ENCODE measurements at regions not wholly inside any gene's neighbourhood (a gene's known extent, or its start where the extent isn't known, plus 50 kb on each side); places are given as distances from the start of the nearest gene placed in this dataset.

DNA sequence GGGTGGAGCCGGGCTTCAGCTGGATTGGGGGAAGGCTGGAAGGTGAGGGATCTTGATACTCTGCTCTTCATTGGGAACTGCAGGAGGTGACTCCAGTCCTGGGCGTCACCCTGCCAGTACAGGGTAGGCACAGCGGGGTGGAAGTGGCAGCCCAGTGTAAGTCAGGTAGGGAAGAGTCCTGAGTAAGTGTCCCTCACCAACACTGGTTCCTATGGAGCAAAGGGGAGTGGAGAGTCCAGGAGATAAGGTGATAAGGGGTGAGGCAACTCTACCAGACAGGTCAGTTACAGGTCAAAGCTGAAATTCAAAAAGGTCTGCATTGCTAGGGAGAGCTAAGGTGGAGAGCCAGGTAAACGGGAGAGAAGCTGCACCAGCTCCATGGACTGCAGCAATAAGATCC lies 145.6 kb upstream of the NFE2L3 start:
- intact Hi-C loops (cut with DNase I), result no loop called here
- DNase-seq, result no peak

DNA sequence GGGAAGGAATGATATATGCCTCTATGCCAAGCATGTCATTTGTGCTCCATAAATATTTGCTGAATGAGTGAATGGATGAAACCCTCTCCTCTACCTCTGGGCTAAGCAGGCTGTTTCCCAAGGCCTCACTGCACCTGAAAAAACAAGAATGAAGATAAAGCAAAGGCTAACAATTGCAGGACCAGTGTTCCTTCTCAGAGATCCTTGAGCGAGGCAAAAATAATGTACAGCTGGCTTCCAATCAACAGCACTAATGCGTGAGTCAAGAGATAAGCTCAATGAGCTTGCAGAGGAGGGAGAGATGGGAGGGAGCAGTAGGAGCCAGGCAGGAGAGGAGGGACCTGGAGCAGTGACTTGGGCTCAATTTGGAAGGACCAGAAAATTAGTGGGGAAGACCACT lies 144.5 kb upstream of the NFE2L3 start:
- no peak for DNase-seq
- intact Hi-C loops (cut with DNase I), result no loop called here

DNA sequence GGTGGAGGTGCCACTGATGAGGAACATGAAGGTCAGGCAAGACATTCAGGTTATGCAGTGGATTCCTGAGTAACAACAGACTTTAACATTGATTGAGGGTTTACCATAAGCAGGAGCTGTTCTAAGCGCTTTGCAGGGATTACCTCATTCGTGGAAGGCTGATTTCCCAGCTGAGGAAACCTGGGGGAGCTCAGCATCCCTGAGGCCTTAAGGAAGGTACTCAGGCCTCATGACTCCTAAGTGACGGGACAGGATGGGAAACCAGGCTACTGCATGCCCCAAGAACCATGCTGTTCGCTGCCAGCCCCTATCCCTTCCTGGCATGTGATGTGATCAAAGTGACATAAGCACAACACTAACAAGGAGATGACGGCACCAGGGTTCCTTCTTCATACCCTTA lies 143.6 kb upstream of the NFE2L3 start:
- DNase-seq, result no peak
- intact Hi-C loops (cut with DNase I), result no loop called here

DNA sequence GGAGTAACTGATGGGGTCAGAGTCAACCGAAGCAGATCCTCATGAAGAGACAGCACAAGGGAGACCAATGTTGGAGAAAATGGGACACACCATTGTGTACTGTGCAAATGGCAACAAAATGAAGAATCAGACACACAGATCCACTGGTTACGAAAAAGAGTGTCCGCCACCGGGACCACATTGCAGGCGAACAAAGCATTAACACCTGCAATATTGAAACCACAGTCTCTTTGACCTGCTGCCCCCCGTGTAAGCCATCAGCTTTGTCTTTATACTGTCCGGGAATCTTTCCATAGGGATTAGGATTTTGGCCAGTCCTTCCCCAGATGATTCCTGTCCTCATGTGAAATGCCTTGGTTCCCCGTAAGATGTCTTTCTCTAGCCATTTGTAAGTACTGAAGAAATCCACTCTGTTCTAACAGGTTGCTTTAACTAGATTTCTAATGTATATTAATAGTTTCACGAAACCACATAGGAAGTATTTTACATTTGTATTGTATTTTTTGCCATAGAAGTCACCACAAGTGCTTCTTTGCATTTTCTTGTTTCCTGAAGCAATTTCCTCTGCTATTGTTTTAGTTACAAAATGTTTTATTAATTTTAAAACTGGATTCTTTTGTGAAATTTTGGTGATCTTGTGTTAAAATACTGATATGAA lies 140.8 kb upstream of the NFE2L3 start:
- intact Hi-C loops (cut with DNase I), result no loop called here
- no peak for DNase-seq

DNA sequence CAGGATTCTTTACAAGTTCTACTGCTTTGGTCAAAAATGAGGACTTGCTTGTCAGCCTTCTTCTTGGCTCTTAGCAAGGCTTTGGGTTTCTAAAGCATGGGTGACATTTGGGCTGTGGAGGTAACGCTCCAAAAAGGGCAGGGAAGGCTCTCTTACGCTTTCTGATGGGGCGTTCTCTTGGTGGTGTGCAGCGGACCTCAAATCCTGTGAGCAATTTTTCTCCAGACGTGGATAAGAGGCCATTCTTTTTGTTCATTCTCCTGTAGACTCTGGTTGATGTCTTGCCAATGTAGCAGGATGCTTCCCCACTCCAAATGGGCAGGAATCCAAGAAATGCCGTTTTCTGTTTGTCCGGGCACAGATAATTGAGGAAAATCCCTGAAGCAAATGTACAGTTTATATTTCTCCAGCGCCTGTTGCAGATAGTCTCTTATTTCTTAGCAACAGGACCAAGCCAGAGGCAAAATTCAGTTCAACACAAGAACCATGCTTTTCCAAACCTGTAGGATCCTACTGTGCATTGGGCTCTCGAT lies 138.4 kb upstream of the NFE2L3 start:
- intact Hi-C loops (cut with DNase I), result no loop called here
- DNase-seq, result no peak

DNA sequence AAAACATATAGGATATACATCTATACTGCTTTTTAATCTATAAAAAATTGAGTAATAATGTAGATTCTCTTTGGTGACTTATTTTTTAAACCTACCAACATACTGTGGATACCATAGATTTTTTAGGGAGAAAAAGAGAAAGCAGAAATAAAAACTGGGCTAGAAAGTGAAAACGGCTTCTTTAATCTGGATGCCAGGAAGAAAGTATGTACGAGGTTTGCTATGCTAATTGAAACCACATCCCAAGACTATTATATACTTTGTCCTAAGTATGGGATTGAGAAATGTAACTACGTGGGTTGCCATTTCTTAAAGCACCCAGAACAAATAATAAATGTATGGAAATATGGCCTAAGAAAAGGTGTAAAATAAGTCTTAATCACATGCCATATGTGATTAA lies 129.0 kb upstream of the NFE2L3 start:
- intact Hi-C loops (cut with DNase I), result no loop called here
- DNase-seq, result no peak

DNA sequence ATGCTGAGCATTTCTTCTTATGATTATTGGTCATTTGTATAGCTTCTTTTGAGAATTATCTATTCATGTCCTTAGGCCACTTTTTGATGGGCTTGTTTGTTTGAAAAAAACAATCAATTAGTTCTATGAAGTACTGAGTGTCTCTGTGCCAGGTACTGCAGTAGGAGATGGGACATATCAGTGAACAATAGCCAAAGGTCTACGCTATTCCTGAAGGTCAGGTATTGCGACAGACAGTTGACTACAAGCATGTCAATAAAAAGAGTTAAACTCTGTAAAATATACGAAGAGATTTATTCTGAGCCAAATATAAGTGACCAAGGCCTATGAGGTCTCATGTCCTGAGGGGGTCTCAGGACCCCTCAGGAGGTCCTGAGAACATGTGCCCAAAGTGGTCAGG lies 122.1 kb upstream of the NFE2L3 start:
- DNase-seq, result no peak
- intact Hi-C loops (cut with DNase I), result no loop called here

DNA sequence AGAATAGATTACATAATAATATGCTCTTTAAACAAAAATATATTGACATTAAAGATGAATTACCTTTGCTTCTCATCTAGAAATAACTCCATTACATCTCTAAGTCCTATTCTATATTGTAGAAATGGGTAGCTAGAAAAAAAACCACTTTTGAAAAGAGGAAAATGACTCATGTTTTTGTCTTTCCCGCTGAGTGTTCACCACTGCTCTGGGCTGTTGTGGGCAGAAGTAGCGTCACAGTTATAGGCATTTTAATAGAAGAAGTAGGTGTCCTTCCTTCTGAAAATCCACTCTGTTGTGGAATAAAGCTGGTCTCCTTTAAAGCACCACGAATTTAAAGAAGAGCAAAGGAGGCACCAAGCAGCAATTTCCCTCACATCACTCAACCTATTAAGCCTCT lies 117.6 kb upstream of the NFE2L3 start:
- intact Hi-C loops (cut with DNase I), result no loop called here
- peak in 4 of 42 donors; percentile 12 to 43 (median 24) for DNase-seq

DNA sequence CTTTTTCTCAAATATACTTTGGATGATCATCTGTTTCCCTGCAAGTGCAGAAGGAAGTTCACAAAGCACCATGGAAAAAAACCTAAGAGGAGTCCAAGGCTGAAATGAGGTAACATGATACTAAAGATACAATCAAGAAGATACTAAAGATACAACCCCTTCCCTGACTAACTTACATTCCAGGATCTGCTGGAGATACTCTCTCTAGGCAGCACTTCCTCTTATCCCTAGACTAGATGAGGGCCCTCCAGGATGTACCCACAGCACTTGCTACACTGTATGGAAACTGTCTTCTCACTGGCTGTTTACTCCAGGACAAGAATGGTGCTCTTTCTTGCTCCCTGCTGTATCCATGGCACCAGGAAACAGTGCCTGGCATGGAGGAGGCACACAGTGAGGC lies 116.4 kb upstream of the NFE2L3 start:
- no peak for DNase-seq
- intact Hi-C loops (cut with DNase I), result no loop called here

DNA sequence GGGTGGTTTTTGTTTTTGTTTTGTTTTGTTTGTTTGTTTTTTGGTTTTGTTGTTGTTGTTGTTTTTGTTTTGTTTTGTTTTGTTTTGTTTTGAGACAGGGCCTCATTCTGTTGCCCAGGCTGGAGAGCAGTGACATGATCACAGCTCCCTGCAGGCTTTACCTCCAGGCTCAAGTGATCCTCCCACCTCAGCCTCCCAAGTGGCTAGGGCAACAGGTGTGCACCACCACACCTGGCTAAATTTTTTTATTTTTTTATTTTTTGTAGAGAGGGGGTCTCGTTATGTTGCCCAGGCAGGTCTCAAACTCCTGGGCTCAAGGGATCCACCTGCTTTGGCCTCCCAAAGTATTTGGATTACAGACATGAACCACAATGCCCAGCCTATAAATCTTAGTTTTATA lies 115.9 kb upstream of the NFE2L3 start:
- no peak for DNase-seq
- intact Hi-C loops (cut with DNase I), result no loop called here

DNA sequence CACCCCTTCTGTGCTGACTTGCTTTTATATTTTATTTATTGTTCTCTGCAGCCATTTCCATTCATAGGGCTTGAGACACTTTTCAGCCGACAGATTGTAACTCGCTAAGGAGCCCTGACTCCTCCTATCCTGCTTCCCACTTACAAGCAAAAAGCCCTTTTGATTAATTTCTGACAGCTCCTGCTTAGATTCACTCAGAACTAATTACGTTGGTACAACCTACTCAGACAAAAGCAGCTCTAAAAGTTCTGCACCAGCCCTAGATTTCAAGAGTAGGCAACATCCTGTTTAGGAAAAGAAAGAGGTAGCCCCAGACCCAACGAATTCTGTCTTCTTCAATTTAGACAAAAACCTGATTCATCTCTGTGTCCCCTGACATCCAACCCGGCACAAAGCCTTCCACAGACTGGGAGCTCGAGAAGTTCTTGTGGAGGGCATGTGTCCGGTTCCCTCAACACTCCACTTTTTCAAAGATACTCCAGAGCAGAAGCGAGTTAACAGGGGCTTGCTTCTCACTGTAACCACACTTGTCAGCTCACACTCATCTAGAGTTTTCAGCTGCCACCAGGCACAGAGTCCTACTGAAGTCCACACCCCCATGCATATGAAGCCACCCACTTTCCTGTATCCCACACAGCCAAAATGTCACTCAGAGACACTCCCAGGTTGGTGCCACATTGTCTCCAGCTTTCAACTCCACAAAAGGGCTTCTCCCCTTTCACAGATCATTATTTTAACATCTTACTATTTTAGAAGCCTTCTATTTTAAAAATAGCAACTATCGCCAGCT lies 113.6 kb upstream of the NFE2L3 start:
- intact Hi-C loops (cut with DNase I), result no loop called here
- DNase-seq, result peak in 32 of 42 donors; percentile 3 to 81 (median 45)

DNA sequence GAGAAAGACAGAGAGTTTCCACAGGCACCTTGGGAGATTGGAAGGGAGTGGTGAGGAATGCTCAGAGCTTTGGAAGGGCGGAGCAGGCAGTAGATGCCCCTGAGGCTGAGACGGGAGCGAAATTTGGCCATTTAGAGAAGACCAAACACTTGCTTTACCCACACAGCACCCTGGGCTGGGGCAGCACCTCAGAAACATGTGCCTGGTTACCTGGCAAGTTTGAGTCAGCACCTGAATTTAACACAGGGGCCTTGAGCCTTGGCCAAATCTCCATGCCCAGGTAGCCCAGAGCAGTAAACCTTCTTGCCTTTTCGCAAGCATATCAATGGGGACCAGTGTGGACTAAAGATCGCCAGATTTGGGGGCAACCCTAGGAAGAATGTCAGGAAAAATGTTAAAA lies 111.9 kb upstream of the NFE2L3 start:
- intact Hi-C loops (cut with DNase I), result no loop called here
- DNase-seq, result no peak

DNA sequence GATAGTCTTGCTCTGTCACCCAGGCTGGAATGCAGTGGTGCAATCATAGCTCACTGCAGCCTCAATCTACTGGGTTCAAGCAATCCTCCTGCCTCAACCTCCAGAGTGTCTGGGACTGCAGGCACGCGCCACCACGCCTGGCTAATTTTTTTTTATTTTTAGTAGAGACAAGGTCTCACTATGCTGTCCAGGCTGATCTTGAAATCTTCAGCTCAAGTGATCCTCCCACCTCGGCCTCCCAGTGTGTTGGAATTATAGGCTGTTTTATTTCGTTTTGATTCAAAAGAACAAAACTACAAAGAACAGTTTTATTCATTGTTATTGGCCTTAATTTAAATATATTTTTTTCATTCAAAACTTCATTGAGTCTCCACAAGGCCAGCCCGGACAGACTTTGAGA lies 109.8 kb upstream of the NFE2L3 start:
- intact Hi-C loops (cut with DNase I), result no loop called here
- DNase-seq, result no peak

DNA sequence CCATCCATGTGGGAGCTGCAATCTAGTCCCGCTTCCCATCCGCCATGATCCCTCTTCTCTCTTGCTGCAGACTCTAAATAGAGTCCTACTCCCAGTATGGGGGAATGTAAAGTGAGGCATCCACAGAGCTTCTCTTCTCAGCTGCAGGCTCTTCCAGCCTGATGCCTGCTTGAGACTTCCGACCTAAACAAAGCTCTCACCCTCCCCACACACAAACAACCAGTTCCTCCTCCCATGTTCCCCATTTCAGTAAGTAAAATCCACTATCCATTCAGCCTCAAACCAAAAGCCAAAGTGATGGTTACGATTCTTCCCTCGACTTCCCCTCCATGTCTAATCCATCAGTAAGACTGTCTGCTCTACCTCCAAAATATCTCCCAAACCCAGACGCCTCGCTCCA lies 108.2 kb upstream of the NFE2L3 start:
- no peak for DNase-seq
- intact Hi-C loops (cut with DNase I), result no loop called here

DNA sequence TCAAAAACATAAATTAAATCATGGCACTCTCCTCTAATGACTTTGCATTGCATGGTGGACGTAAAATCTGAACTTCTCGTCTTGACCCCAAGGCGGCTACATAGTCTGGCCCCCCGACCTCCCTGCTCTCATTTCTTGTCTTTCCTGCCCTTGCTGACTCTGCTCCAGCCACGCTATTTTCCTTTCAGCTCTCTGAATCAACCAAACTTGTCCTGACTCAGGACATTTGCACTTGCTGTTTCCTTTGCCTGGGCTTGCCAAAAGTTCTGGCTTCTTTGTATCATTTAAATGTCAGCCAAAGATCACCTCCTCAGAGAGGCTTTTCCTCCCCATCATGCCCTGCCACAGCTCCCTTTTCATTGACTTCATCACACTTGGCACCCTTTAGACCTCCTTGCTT lies 107.7 kb upstream of the NFE2L3 start:
- intact Hi-C loops (cut with DNase I), result no loop called here
- DNase-seq, result no peak

DNA sequence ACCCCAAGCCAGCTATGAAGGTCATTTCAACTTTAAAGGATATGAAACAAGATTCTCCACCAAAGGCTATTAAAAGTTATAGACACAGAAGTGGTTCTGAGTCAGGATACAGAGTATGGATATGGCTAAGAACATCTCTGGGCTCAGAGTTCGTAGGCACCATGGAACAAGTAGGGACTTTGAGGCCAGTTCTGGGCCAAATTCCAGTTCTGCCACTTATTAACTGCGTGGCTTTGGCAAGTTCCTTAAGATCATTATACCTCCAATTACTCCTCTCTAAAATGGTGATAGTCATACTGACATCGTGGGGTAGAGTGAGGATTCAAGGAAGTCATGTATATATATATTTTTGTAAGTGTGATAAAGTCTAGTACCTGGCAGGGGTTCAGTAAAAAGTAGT lies 105.8 kb upstream of the NFE2L3 start:
- intact Hi-C loops (cut with DNase I), result no loop called here
- DNase-seq, result no peak

DNA sequence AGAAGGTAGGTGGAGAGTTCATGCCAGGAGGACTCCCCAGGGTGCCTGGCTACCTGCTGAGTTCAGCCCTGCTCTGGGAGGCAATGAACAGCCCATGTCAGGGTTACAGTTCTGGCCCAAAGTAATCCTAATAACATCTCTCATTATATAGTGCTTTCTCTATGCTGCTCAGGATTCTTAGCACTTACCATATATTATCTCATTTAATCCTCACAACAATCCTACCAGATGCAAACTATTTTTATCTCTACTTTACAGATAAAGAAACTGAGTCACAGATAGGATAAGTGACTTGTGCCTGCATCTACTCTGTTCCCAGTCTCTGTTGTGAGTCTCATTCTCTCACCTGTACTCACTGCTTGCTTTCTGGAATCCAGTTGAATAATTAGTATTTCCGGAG lies 105.1 kb upstream of the NFE2L3 start:
- intact Hi-C loops (cut with DNase I), result no loop called here
- no peak for DNase-seq

DNA sequence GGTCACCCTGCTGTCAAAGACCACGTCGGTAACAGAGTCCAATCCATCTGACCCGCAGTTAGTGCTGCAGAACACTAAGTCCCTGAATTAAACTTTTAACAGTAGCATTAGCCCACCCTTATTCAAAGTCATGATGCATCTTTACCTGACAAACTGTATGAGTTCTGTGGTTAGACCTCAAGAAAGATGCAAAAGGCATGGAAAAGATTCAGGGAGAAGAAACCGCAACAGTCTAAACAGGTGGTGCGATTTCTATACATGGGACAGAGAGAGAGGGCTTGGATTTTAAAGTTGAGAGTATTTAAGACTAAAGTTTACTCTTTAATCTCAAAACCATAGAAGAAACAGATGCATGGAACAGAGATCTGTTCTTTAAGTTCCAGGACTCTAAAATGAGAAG lies 103.3 kb upstream of the NFE2L3 start:
- DNase-seq, result no peak
- intact Hi-C loops (cut with DNase I), result no loop called here

DNA sequence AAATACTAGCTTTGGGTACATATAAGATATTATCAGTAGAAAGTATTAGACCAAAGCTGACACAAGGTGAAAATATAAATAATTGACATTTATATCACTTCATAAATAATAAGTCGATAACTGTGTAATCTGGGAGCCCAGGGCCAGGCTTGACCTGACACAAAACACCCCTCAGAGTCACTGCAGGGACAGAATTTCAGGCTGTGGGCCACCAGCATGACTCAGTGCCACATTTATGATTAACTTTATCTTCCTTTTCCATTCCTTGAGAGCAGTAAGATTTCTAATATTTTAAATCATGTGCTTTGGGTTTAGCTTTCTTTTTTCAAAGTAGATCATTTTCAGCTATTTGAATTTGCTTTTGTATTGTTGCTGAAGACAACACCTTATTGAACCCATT lies 102.9 kb upstream of the NFE2L3 start:
- DNase-seq, result no peak
- intact Hi-C loops (cut with DNase I), result no loop called here

DNA sequence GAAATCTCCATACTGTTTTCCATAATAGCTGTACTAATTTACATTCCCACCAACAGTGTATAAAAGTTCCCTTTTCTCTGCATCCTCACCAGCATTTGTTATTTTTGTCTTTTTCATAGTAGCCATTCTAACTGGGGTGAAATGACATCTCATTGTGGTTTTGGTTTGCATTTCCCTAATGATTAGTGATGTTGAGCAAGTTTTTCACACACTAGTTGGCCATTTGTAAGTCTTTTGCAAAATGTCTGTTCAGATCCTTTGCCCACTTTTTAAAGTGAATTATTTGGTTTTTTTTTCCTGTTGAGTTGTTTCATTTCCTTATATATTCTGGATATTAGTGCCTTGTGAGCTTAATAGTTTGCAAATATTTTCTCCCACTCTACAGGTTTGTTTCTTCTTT lies 101.0 kb upstream of the NFE2L3 start:
- no peak for DNase-seq
- intact Hi-C loops (cut with DNase I), result no loop called here

DNA sequence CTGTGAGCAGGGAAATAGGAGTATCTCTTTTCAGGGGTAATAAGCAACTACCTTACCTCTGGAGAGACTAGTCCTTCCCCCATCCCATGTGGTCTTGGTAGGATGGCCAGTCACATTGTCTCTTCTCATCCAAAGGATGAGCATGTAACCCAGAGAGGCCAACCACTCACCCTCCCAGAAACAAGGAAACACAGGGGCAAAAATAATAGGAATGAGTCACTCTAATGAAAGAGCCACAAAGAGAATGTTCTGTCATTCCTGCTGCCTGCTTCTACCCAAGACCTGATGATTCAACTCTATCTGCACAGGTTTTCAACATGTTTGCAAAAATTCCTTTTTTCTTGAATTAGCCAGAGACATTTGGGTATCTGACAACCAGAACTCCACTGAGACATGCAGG lies 99.3 kb upstream of the NFE2L3 start:
- intact Hi-C loops (cut with DNase I), result no loop called here
- no peak for DNase-seq
